Calu3 (cell line): ENCODE measurements at regions not wholly inside any gene's neighbourhood (a gene's known extent, or its start where the extent isn't known, plus 50 kb on each side); places are given as distances from the start of the nearest gene placed in this dataset.

Experiments used
- BruUV-seq: library from RNA; stranded (reverse); fragments of 400-500 nt; replicated peaks from 2 replicates; lab custom pipeline; 2021; lab: Mats Ljungman, UMichigan
- CTCF ChIA-PET: fragments of 300-600 bp; sonication (Branson Sonifier 250); formaldehyde crosslinking; loops from one replicate; lab custom pipeline; 2022; ENCODE audit warnings: antibody characterized with exemption; lab: Charles Lee
- DNase-seq: peaks from one replicate; pipeline ENCODE4 v3.0.0; 2022
- H3K27ac Mint-ChIP-seq: one replicate; pipeline ENCODE4 v1.8.0; 2022; ENCODE audit warnings: mixed read lengths; ENCODE audit not compliant: unreplicated experiment
- H3K27me3 Mint-ChIP-seq: one replicate; pipeline ENCODE4 v1.8.0; 2022; ENCODE audit warnings: mixed read lengths; ENCODE audit not compliant: unreplicated experiment
- H3K36me3 Mint-ChIP-seq: one replicate; pipeline ENCODE4 v1.8.0; 2022; ENCODE audit warnings: mild to moderate bottlenecking, moderate library complexity, mixed read lengths; ENCODE audit not compliant: insufficient read depth, unreplicated experiment
- H3K4me1 Mint-ChIP-seq: one replicate; pipeline ENCODE4 v1.8.0; 2022; ENCODE audit warnings: mild to moderate bottlenecking, low read depth, mixed read lengths; ENCODE audit not compliant: unreplicated experiment
- H3K4me3 Mint-ChIP-seq: one replicate; pipeline ENCODE4 v1.8.0; 2022; ENCODE audit warnings: mild to moderate bottlenecking, low read depth, moderate library complexity, mixed read lengths; ENCODE audit not compliant: unreplicated experiment
- H3K9me3 Mint-ChIP-seq: one replicate; pipeline ENCODE4 v1.8.0; 2022; ENCODE audit warnings: low read depth, mixed read lengths; ENCODE audit not compliant: unreplicated experiment
- CTCF ChIP-seq: fragments of 200-600 bp; IDR thresholded peaks from one replicate; pipeline ENCODE4 v1.8.0; 2022; ENCODE audit warnings: antibody characterized with exemption; ENCODE audit not compliant: unreplicated experiment
- intact Hi-C: fragments of 100-400 bp; cut with micrococcal nuclease; formaldehyde crosslinking; loops from one replicate; pipeline ENCODE4 v1.10.0; 2022; ENCODE audit not compliant: unreplicated experiment

GRCh38 chr2:70391259-70391658 is 89.4 kb upstream of the FAM136A start:
- no peak overlapping the region for H3K27ac Mint-ChIP-seq
- CTCF ChIA-PET = no interaction called here
- no peaks in the 10 kb centered on the region for H3K27me3 Mint-ChIP-seq

GRCh38 chr2:70388813-70389212 is 86.9 kb upstream of the FAM136A start:
- CTCF ChIA-PET = no interaction called here
- intact Hi-C loops = no loop called here
- BruUV-seq = no TSS peak
- no peaks in the 10 kb centered on the region for H3K36me3 Mint-ChIP-seq
- TF ChIP-seq CTCF = no peak
- H3K4me1 Mint-ChIP-seq = peaks cover 8% of the 10 kb centered on the region
- no peak overlapping the region for H3K4me3 Mint-ChIP-seq
- no peak overlapping the region for H3K27ac Mint-ChIP-seq
- no peaks in the 10 kb centered on the region for H3K27me3 Mint-ChIP-seq
- no peaks in the 10 kb centered on the region for H3K9me3 Mint-ChIP-seq
- no peak for DNase-seq

More at GRCh38 chr2:70391259-70391658, 89.4 kb upstream of the FAM136A start:
- DNase-seq = no peak
- H3K4me3 Mint-ChIP-seq = no peak overlapping the region
- no peaks in the 10 kb centered on the region for H3K36me3 Mint-ChIP-seq
- TF ChIP-seq CTCF = no peak
- no TSS peak for BruUV-seq
- peaks cover 8% of the 10 kb centered on the region for H3K4me1 Mint-ChIP-seq
- intact Hi-C loops = no loop called here
- no peaks in the 10 kb centered on the region for H3K9me3 Mint-ChIP-seq

GRCh38 chr2:70388128-70388527 is 86.3 kb upstream of the FAM136A start:
- no peak for DNase-seq
- Mint-ChIP-seq H3K4me1 (peaks cover 8% of the 10 kb centered on the region), H3K36me3 (no peaks in the 10 kb centered on the region), H3K27me3 (no peaks in the 10 kb centered on the region), H3K4me3 (no peak overlapping the region), H3K27ac (no peak overlapping the region), H3K9me3 (no peaks in the 10 kb centered on the region)
- no TSS peak for BruUV-seq
- TF ChIP-seq CTCF = no peak
- CTCF ChIA-PET = no interaction called here
- intact Hi-C loops = no loop called here

GRCh38 chr2:70385966-70386595 is 84.2 kb upstream of the FAM136A start:
- TF ChIP-seq CTCF = no peak
- Mint-ChIP-seq H3K4me3 (no peak overlapping the region), H3K36me3 (no peaks in the 10 kb centered on the region), H3K4me1 (peaks cover 24% of the 10 kb centered on the region), H3K27me3 (no peaks in the 10 kb centered on the region), H3K27ac (no peak overlapping the region), H3K9me3 (no peaks in the 10 kb centered on the region)
- DNase-seq = no peak
- intact Hi-C loops = no loop called here
- CTCF ChIA-PET = no interaction called here
- BruUV-seq = no TSS peak
